Activated naive CD8-positive, alpha-beta T cell treated with anti-CD3 and anti-CD28 coated beads, Interleukin-2, amount 50 U/mL, for 24 hours (primary cell): ENCODE measurements at regions not wholly inside any gene's neighbourhood (a gene's known extent, or its start where the extent isn't known, plus 50 kb on each side); places are given as distances from the start of the nearest gene placed in this dataset.

ENCODE experiments used
- ATAC-seq: fragments of 150-1000 bp; cut with Tn5 transposase; one replicate; pipeline ENCODE4 v1.10.0; 2021
- DNase-seq: peaks from one replicate; pipeline ENCODE4 v3.0.0; 2021
- H3K27ac Mint-ChIP-seq: one replicate; pipeline ENCODE4 v1.8.0; 2021; ENCODE audit warnings: mild to moderate bottlenecking, mixed read lengths
- H3K27me3 Mint-ChIP-seq: one replicate; pipeline ENCODE4 v1.8.0; 2021; ENCODE audit warnings: mixed read lengths
- H3K36me3 Mint-ChIP-seq: one replicate; pipeline ENCODE4 v1.8.0; 2021; ENCODE audit warnings: low read depth, mixed read lengths
- H3K4me1 Mint-ChIP-seq: one replicate; pipeline ENCODE4 v1.8.0; 2021; ENCODE audit warnings: mixed read lengths
- H3K4me3 Mint-ChIP-seq: one replicate; pipeline ENCODE4 v1.8.0; 2021; ENCODE audit warnings: mild to moderate bottlenecking, moderate library complexity, mixed read lengths
- H3K9me3 Mint-ChIP-seq: one replicate; pipeline ENCODE4 v1.8.0; 2021; ENCODE audit warnings: mixed read lengths

DNA sequence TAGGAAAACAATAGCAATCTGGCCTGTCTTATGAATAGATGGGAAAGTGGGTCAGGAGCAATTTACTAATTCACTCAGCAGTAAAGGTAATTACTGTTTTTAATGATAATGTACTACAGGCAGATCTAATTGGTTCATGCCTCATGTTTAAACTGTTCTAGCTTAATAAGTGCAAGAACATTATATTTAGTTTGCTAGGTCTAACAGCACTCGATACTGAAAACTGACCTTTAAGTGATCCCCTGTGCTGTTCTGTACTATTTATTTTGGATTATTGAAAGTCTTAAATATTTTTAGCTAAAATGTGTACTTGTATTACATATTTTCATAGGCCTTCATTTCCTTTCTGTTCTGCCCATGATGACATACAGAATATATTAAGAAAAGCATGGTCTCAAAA is 998.0 kb upstream of the GJE1 start:
- ATAC-seq (no peak), DNase-seq (no peak)
- no peak overlapping the region for H3K4me3 Mint-ChIP-seq
- no peaks in the 10 kb centered on the region for H3K9me3 Mint-ChIP-seq
- no peaks in the 10 kb centered on the region for H3K36me3 Mint-ChIP-seq
- no peak overlapping the region for H3K27ac Mint-ChIP-seq
- H3K4me1 Mint-ChIP-seq: no peaks in the 10 kb centered on the region
- no peaks in the 10 kb centered on the region for H3K27me3 Mint-ChIP-seq

DNA sequence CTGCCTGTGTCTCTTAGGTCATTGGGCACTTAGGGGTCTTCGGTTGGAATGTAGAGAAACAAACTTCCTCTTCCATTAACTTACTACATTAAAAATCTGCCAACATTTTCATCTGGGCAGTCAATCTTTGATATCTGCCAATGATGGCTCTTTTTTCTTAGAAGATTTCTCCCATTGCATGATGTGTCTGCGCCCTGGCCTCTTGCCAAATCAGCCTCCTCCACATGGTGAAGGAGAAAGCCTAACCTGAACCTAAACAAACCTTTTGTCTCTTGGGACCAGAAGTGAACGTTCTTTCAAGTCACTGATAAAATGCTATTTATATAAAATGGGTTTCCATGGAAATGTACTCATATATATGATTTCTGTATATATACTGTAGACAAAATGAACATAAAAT is 998.9 kb upstream of the GJE1 start:
- Mint-ChIP-seq H3K9me3 (no peaks in the 10 kb centered on the region), H3K4me3 (no peak overlapping the region), H3K36me3 (no peaks in the 10 kb centered on the region), H3K27me3 (no peaks in the 10 kb centered on the region), H3K27ac (no peak overlapping the region), H3K4me1 (no peaks in the 10 kb centered on the region)
- DNase-seq (no peak), ATAC-seq (no peak)

DNA sequence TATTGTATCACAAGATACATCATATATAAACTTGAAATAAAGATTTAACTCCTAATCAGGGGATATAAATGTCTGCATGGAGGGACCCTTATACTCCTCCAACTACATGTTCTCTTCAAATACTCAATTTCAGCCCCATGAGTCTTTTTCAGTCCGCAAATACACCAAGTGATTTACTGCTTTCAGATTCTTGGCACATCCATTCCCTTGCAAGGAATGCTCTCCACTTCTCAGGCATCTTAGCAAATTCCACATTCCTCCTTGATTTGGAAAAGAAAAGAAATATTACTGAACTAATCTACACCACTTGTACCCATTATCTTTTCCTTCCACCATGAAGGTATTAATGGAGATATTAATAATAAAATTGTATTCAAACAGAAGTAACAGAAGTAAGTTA is 999.4 kb upstream of the GJE1 start:
- H3K36me3 Mint-ChIP-seq: no peaks in the 10 kb centered on the region
- H3K9me3 Mint-ChIP-seq: no peaks in the 10 kb centered on the region
- ATAC-seq: no peak
- no peaks in the 10 kb centered on the region for H3K27me3 Mint-ChIP-seq
- no peaks in the 10 kb centered on the region for H3K4me1 Mint-ChIP-seq
- no peak overlapping the region for H3K27ac Mint-ChIP-seq
- no peak overlapping the region for H3K4me3 Mint-ChIP-seq
- DNase-seq: no peak

DNA sequence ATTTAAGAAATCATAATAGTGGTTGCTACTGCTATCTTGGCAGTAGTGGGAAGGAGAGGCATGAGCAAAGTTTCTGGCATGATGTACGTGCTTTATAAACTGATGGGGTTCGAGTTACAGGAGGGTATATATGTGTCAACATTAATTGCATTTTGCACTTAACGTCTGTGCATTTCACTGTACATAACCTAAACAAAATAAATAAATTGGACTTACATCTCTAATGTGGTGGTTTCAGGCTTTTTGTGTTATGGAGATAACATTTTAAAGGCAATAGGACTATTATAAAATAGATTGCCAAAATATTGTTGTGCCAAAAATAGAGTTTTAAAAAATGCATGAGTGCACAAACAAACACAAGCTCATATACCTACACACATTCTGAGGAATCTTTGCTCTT is 1001.1 kb upstream of the GJE1 start:
- Mint-ChIP-seq H3K4me3 (no peak overlapping the region), H3K9me3 (no peaks in the 10 kb centered on the region), H3K4me1 (no peaks in the 10 kb centered on the region), H3K36me3 (no peaks in the 10 kb centered on the region), H3K27me3 (no peaks in the 10 kb centered on the region), H3K27ac (no peak overlapping the region)
- ATAC-seq (no peak), DNase-seq (no peak)

DNA sequence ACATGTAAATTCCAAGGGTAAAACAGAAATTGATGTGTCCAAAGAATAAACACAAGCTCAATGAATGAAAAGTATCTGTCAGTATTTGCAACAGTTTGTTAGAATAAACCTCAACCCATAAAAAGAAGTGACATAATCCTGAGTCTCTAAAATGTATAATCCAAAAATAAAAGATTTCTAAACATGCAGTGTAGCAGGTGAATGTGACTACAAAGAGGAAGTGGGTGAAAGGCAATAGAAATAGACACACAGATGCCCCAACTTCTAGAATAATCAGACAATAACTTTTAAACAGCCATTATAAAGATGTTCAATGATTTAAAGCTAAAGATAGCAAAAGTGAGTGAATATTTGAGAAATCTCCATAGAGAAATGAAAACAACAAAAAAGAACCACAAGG is 1009.2 kb upstream of the GJE1 start:
- Mint-ChIP-seq H3K9me3 (no peaks in the 10 kb centered on the region), H3K4me1 (no peaks in the 10 kb centered on the region), H3K36me3 (no peaks in the 10 kb centered on the region), H3K27me3 (no peaks in the 10 kb centered on the region), H3K27ac (no peak overlapping the region), H3K4me3 (no peak overlapping the region)
- DNase-seq (no peak), ATAC-seq (no peak)

DNA sequence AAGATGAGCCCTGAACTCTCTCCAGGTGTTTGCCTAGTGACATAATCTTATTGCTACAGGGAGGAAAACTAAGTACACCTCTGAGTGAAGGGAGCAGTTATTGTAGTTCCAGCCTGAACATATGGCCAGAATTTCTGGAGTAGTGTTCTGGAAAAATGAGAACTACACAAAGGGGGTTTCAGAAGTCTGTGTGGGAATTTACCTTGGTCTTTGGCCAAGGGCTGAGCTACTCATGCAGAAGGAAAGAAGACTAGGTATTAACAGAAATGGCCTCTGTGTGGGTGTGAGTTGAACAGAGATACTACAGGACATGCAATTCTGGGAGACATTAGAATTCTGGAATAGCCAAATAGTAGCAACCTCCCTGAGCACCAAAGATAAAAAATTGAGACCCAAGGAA is 1009.7 kb upstream of the GJE1 start:
- Mint-ChIP-seq H3K9me3 (no peaks in the 10 kb centered on the region), H3K36me3 (no peaks in the 10 kb centered on the region), H3K27ac (no peak overlapping the region), H3K27me3 (no peaks in the 10 kb centered on the region), H3K4me1 (no peaks in the 10 kb centered on the region), H3K4me3 (no peak overlapping the region)
- ATAC-seq (no peak), DNase-seq (no peak)

DNA sequence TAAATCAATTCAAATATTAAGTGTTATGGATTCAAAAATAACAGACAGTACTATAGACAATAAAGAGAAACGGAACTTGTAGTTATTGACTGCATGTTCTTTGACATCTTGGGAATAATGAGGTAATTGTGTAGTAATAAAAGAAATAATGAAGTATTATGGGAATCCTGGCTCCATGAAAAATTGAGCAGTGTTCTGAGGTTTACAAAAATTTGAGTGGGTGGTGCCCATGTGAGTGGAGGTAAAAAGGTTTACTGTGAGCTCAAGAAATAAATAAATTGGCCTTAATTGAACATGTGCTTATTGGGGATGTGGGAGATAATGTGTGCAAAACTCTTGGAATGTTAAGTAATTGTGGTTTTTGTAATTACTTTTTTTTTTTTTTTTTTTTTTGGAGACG is 1013.7 kb upstream of the GJE1 start:
- Mint-ChIP-seq H3K9me3 (no peaks in the 10 kb centered on the region), H3K27me3 (no peaks in the 10 kb centered on the region), H3K4me3 (no peak overlapping the region), H3K27ac (no peak overlapping the region), H3K4me1 (no peaks in the 10 kb centered on the region), H3K36me3 (no peaks in the 10 kb centered on the region)
- ATAC-seq (no peak), DNase-seq (no peak)

GRCh38 chr6:141117874-141118273 is 1014.9 kb upstream of the GJE1 start:
- Mint-ChIP-seq H3K9me3 (no peaks in the 10 kb centered on the region), H3K27me3 (no peaks in the 10 kb centered on the region), H3K4me1 (no peaks in the 10 kb centered on the region), H3K36me3 (no peaks in the 10 kb centered on the region), H3K4me3 (no peak overlapping the region), H3K27ac (no peak overlapping the region)
- ATAC-seq: no peak
- no peak for DNase-seq

DNA sequence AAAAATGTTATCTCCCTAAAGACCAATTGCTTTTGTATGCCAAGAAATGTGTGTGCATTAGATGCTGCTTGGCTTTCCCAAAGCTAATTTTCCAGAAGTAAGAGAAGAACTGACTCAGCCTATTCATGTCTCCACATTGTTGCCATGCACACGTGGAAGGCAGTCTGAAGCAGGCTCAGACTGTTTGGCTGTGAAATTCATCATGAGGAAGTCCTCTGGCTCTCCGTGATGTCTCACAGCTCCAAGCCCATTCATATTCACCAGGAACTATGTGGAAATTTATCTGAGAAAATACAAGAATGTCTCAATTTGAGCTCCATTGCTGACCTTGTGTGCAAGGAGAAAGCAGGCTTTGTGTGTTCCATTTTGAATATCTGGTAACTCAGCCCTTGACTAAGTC is 1022.2 kb upstream of the GJE1 start:
- H3K9me3 Mint-ChIP-seq: no peaks in the 10 kb centered on the region
- no peaks in the 10 kb centered on the region for H3K4me1 Mint-ChIP-seq
- H3K4me3 Mint-ChIP-seq: no peak overlapping the region
- H3K27ac Mint-ChIP-seq: no peak overlapping the region
- ATAC-seq (no peak), DNase-seq (no peak)
- H3K36me3 Mint-ChIP-seq: no peaks in the 10 kb centered on the region
- H3K27me3 Mint-ChIP-seq: no peaks in the 10 kb centered on the region

DNA sequence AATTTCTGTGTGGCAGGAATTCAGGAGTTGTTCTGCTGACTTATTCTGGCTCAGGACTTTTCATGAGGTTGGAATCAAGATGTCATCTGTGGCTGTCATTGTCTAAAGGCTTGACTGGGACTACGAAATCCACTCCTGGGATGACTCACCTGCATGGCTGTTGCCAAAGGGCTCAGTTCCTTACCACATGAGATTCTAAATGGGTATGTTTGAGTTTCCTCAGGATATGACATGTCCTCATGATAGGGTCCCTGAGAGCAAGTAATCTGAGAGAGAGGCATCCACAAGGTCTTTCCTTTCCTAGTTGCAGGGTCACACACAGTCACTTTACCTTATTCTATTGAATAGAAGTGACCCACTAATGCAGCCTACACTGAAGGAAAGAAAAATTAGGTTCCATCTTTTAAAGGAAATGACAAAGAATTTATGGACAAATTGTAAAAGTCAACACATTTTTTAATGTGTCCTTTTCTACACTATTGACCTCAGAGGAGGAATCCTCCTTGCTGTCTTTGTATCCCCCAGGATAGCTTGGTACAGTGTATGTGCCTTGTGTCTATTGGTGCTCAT is 1025.0 kb upstream of the GJE1 start:
- peaks cover 2% of the 10 kb centered on the region for H3K27me3 Mint-ChIP-seq
- no peaks in the 10 kb centered on the region for H3K9me3 Mint-ChIP-seq
- no peak for DNase-seq
- H3K27ac Mint-ChIP-seq: no peak overlapping the region
- H3K36me3 Mint-ChIP-seq: no peaks in the 10 kb centered on the region
- no peak overlapping the region for H3K4me3 Mint-ChIP-seq
- H3K4me1 Mint-ChIP-seq: no peaks in the 10 kb centered on the region
- ATAC-seq: peak; percentile 52

GRCh38 chr6:141105481-141105880 is 1027.2 kb upstream of the GJE1 start:
- no peak overlapping the region for H3K27ac Mint-ChIP-seq
- H3K36me3 Mint-ChIP-seq: no peaks in the 10 kb centered on the region
- ATAC-seq: no peak
- no peak for DNase-seq
- no peak overlapping the region for H3K4me3 Mint-ChIP-seq
- peaks cover 2% of the 10 kb centered on the region for H3K27me3 Mint-ChIP-seq
- H3K4me1 Mint-ChIP-seq: no peaks in the 10 kb centered on the region
- H3K9me3 Mint-ChIP-seq: no peaks in the 10 kb centered on the region

GRCh38 chr6:141103246-141103645 is 1029.5 kb upstream of the GJE1 start:
- Mint-ChIP-seq H3K4me1 (no peaks in the 10 kb centered on the region), H3K27ac (no peak overlapping the region), H3K9me3 (no peaks in the 10 kb centered on the region), H3K27me3 (peaks cover 2% of the 10 kb centered on the region), H3K36me3 (no peaks in the 10 kb centered on the region), H3K4me3 (no peak overlapping the region)
- DNase-seq: no peak
- peak; percentile 28 for ATAC-seq

DNA sequence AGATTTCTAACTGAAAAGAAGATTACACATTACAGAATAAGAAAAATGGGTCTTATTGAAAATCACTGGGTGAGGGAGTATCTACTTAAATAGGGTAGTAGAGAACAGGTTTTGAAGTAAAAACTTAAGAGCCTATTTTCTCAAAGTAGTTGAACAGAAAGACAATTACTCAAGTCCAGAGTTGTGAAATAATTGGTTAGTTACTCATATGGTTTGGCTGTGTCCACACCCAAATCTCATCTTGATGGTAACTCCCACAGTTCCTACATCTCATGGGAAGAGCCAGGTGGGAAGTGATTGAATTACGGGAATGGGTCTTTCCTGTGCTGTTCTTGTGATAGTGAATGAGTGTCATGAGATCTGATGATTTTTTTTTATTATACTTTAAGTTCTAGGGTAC is 1035.3 kb upstream of the GJE1 start:
- Mint-ChIP-seq H3K4me1 (no peaks in the 10 kb centered on the region), H3K4me3 (no peak overlapping the region), H3K27ac (no peak overlapping the region), H3K36me3 (no peaks in the 10 kb centered on the region), H3K27me3 (no peaks in the 10 kb centered on the region), H3K9me3 (no peaks in the 10 kb centered on the region)
- no peak for ATAC-seq
- DNase-seq: no peak

DNA sequence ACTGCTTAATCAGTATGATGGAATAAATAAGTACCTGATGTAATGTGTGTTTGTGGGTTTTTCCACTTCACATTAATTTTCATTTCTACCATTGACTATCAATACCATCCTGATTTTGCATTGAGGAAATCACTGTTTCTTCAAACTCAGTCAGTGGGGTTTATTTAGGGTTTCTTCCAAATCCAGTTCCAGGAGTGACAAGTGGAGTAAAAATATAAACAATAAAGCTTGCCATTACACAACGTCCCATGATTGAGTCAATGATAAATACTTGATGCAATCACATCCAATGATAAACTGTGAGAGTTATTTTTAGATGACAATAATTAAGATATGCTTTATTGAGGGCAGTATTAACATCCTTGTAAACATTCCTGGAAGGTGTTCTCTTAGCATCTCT is 1037.4 kb upstream of the GJE1 start:
- no peaks in the 10 kb centered on the region for H3K9me3 Mint-ChIP-seq
- H3K36me3 Mint-ChIP-seq: no peaks in the 10 kb centered on the region
- H3K4me3 Mint-ChIP-seq: no peak overlapping the region
- DNase-seq (no peak), ATAC-seq (no peak)
- no peak overlapping the region for H3K27ac Mint-ChIP-seq
- no peaks in the 10 kb centered on the region for H3K27me3 Mint-ChIP-seq
- no peaks in the 10 kb centered on the region for H3K4me1 Mint-ChIP-seq

- H3K4me1 Mint-ChIP-seq: no peaks in the 10 kb centered on the region
- ATAC-seq: no peak
- H3K9me3 Mint-ChIP-seq: no peaks in the 10 kb centered on the region
Measured at GRCh38 chr6:141088171-141088570, 1044.6 kb upstream of the GJE1 start.

More at GRCh38 chr6:141088171-141088570, 1044.6 kb upstream of the GJE1 start:
- Mint-ChIP-seq H3K36me3 (no peaks in the 10 kb centered on the region), H3K27me3 (no peaks in the 10 kb centered on the region), H3K4me3 (no peak overlapping the region), H3K27ac (no peak overlapping the region)
- DNase-seq: no peak
